Fibroblast of peridontal ligament (primary cell): ENCODE measurements at regions not wholly inside any gene's neighbourhood (a gene's known extent, or its start where the extent isn't known, plus 50 kb on each side); places are given as distances from the start of the nearest gene placed in this dataset.
"Not testable (repeated sequence)": the region's sequence is repeated elsewhere in the genome, so short reads cannot be mapped to it uniquely, and the experiment has no call there.

Experiments
- DNase-seq: peaks from one replicate; pipeline ENCODE4 v3.0.0-alpha.2; 2010; ENCODE audit errors: extremely low read depth

DNA sequence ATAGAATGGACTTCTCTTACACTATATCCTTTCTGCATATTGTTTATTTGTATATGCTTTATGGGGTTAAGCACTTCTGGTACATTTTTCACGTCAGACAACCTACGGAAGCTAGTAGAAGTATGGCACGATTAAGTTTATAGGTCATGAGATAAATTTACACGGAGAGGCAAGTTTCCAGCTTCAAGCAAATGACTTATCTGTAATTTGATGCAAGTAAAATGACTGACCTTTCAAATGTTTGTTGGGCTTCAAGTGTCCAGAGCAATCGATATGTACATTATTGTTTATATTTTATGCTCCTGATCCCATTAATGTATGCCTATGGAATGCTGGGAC, 97.5 kb upstream of the EFEMP1 start:
- DNase-seq = no peak

DNA sequence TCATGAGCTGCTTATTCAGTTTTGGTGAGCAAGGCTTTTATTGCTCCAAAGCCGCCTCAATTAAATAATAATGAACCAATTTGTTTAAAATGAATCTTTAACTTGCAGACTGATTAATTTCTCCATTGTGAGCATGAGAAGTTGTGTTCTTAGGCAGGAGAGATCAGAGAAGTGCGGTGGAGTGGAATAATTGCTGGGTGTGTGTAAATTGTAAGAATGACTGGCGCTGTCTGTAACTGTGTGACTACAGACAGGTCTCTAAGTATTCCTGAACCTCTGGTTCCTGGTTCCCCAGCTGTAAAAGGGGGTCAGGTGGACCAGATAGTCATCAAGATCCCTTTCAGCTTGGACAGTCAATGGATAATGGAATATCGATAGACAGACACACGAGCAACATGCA, 98.0 kb upstream of the EFEMP1 start:
- no peak for DNase-seq

DNA sequence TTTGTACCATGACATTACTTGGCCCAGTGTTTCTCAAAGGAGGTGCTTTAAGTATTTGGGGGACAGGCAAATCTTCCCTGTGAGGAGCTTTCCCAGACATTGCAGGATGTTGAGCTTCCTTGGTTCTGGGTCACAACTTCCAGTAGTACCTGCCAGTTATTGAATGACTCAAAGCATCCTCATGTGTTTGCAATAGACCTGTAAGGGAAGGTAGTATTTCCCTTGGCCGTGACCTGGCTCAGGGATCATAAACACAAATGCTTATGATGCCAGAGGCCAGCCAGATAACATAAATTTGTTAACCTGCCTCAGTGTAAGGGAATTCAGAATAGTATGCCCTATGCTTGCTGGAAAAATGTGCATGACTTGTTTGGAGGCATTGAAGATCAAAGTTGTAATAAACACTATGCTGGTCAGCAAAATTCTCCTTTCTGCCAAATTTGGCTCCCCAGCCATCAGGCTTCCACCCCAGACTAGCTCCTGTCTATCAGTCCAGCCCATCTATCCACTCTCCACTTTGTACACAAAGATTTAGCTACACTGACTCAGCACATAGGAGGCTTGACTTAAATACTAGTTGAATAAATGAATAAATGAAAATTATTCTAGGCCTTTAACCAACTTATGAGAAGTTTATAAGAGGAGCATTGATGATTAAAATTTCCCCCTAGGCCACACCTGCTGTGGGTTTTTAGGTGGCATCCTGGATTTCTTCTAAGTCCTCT, 102.0 kb upstream of the EFEMP1 start:
- no peak for DNase-seq

DNA sequence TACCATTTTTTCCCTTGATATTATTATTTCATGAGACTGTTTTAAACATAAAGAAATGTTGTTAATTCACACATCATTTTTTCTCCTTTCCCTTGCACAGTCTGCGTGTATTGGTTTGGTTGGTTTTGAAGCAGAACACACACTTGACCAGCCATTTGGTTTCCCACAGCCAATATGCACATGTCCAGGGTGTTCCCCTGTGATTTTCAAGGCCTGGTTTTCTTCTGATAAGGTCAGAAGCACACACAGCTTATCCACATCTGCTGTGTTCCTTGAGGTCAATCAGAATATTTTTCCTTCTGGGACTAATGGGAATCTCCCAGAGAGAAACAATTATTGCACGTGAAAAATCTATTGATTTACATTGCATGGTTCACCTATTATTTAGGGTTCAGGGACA, 103.2 kb upstream of the EFEMP1 start:
- DNase-seq = no peak

DNA sequence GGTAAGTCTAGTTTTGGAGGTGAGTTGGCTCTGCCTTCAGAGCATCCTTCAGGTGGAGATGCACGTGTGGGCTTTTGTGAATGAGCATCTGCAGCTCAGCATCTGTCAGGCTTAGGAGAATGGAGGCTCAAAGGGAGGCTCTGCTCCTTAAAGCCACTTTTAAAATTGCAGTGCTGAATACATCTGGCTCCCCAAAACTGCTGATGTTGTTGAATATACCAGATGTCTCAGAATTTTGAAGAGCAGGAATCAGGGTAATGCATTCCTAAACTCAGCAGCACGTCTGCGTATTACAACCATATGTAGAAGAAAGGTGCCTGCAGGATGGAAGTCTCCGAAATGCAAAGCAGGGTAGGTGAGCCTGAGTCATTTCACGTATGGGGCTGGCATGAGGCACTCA, 106.5 kb upstream of the EFEMP1 start:
- no peak for DNase-seq

DNA sequence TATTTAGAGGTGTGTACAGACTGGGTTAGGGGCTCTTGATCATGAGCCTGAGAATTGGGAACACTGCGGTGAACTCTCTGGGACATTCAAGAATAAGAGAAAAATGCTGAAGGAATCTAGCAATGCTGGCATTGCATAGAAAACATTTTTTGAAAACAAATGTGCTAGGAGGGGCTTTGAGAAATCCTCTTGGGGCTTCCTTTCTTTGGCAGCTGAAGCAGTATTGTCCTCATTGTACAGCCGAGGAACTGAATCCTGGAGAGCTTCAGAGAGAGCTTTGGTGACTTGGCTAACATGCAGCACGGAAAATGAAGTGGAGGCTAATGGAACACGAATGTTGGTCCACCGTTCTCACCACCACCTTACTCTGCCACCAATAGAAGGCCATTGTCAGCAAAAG, 107.3 kb upstream of the EFEMP1 start:
- DNase-seq = no peak

DNA sequence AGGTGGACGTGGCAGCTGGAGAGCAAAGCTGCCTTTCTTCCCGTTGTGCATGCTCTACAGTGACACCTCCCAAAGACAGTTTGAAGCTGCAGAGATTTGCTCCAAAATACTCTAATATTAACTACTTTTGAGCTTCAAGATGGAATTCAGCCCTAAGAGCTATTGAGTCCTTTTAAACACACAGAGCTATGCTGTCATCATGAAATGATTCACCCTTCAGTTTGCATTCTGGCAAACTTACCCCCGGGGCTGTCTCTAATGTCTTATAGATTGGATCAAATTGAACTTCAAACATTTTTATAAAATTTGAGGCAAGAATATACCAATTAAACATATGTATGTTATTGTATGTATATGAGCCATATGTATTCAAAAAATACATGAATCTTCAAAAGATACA, 110.7 kb upstream of the EFEMP1 start:
- no peak for DNase-seq

DNA sequence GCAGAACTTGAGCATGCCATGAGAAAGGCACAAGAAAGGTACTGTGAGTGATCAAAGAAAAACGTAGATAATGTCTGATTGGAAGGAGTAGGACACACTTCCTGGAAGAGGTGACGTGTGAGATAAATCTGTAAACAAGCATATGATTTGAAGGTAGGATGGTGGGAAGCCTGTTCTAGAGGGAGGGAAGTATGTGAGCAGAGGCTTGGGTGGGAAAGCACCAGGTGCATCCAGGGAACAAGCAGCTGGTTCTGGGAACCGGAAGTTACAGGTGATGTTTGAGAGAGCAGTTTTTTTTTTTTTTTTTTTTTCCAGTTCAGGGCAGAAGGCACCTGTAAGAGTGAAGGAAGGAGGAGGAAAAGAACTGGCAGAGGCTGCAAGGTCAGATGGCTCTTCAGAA, 116.6 kb upstream of the EFEMP1 start:
- no peak for DNase-seq

DNA sequence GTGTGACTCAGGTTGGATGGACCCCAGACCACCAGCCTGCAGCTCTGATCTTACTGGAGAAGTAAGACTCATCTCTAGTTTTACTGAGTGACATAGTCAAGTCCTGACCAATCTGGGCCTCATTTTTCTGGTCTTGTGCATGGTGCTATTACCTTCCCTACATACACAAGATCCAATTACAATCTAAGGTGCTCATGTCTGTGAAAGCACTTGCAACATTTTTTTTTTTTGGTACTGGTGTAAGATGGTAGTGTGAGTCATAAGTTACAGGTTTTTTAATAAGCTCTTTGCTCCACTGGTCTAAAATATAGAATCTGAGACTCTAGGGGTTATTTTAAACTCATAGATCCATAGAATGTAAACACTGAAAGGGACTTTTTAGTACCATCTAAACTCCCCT, 117.3 kb upstream of the EFEMP1 start:
- no peak for DNase-seq

DNA sequence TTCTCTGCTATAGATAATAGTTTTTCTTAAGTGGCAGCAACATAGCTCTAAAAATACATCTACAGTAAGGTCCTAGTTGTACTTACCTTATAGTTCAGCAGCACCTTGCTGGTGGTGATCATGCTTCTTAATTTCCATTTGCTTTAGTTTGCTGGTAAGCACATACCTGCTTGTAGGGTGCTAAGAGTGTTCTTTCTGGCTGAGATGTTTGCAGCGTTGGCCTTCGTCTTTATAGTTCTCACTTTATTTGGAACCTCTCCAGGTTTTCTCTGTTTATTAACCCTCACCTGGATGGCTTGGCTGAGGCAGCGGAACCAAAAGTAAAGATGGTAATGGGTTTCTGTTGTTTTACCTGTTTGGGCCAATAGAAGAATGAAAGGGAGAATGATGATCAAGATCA, 123.6 kb upstream of the EFEMP1 start:
- no peak for DNase-seq

DNA sequence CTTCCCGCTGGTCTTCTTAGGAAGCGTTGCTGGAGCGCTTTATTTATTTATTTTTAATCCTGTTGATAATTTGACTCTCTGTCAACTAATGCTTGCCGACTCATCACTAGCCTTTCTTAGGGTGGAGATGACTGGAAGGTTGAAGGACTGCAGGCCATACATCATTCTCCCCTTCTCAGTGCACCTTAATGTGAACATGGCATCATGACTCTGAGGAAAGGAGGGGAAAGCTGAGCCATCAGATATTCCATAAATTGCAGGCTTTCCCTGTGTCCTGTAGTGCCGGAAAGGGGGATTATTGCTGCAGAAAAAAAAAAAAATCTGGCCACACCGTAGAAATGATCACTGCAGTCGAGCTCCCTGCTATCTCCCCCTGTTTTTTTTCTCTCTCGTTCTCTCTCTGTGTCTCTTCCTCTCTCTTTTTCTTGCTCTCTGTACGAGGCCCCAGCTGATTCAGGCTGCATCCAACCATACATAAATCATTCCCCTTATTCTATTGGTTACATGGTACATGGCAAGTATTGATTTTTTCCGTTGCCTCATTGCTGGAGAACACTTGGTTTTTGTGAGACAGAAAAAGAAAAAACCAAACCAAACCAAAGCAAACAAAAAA, 125.8 kb upstream of the EFEMP1 start:
- no peak for DNase-seq

DNA sequence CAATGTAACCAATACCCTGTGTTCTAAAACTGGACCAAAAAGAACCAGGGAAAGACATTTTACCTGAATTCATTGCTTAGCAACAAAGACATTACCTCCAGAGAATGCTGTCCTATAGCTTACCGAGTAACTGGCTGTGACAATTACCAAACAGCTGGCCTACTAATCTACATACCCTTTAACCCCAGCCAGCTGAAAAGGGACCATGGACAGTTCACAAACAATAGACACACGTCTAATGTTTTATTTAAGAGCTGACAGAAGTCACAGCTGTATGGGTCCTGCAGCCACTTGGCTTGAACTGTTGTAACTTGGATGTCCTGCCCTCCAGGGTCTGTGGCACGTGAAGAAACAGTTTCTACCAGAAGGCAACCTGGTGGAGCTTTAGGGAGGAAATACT, 130.1 kb upstream of the EFEMP1 start:
- no peak for DNase-seq

DNA sequence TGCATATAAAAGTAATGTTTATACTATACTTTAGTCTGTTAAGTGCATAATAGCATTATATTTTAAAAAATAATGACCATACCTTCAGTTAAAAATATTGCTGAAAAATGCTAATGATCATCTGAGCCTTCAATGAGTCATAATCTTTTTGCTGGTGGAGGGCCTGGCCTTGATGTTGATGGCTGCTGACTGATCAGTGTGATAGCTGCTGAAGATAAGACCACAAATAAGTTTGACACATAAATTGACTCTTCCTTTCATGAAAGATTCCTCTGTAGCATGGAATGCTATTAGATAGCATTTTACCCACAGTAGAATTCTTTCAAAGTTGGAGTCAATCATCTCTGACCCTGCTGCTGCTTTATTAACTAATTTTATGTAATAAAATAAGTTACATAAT, 128.4 kb upstream of the CCDC85A start:
- DNase-seq = no peak

DNA sequence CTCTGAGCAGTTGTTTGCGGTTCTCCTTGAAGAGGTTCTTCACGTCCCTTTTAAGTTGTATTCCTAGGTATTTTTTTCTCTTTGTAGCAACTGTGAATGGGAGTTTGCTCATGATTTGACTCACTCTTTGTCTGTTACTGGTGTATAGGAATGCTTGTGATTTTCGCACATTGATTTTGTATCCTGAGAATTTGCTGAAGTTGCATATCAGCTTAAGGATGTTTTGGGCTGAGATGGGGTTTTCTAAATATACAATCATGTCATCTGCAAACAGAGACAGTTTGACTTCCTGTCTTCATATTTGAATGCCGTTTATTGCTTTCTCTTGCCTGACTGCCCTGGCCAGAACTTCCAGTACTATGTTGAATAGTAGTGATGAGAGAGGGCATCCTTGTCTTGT, 122.5 kb upstream of the CCDC85A start:
- not testable (repeated sequence) for DNase-seq

DNA sequence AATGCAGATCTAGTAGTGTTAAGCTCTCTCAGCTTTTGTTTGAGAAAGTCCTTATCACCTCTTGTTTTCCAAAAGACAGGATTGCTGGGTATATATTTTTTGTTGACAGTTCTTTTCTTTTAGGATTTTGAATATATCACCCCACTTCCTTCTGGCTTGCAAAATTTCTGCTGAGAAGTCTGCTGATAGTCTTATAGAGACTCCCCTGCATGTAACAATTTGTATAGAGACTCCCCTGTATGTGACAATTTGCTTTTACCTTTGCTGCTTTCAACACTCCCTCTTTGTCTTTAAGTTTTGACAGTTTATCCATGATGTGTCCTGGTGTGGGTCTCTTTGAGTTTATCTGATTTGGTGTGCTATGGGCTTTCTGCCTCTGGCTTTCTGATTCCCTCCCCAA, 115.0 kb upstream of the CCDC85A start:
- no peak for DNase-seq

DNA sequence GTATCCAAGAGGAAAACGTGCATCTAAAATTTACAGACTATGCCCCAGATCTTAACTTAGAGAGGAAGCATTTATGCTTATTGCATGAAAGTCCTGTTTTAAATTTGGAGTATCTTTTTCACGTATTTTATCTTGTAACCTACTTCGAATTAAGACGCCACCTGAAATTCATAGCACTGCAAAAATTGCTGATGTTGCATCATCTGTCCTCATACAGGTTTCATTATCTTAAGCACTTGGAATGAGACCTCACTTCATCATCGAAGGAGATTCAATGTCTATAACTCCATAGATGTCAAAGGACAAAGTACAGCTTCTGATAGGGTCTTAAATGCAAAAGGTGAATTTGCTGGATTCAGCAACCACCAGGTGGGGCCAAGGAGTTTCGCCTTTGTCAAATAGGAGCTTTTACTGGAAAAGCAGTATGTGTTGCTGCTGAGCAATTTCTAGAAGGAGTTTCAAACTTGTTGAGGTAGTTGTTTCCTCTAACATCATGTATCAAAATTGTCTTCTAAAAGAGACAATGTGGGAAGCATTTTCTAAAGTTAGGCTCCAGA, 106.4 kb upstream of the CCDC85A start:
- DNase-seq = no peak

DNA sequence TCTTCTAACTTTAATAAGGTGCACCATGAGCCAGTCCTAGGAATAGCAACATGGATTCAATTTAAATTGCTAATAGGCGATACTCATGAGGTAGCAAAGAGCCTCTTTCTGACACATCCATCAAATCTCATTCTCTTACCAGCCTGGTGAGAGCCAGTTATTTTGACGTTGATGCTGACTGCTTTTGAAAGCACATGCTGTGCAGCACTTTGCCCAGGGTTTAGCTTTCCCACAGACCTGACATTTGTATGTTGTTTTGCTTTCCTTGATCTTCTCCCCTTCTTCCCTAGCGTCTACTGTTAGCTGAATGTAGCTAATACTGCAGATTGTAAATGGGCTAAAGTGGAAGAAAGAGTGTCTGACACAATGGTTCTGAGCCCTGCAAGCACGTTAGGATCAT, 101.1 kb upstream of the CCDC85A start:
- DNase-seq = no peak

DNA sequence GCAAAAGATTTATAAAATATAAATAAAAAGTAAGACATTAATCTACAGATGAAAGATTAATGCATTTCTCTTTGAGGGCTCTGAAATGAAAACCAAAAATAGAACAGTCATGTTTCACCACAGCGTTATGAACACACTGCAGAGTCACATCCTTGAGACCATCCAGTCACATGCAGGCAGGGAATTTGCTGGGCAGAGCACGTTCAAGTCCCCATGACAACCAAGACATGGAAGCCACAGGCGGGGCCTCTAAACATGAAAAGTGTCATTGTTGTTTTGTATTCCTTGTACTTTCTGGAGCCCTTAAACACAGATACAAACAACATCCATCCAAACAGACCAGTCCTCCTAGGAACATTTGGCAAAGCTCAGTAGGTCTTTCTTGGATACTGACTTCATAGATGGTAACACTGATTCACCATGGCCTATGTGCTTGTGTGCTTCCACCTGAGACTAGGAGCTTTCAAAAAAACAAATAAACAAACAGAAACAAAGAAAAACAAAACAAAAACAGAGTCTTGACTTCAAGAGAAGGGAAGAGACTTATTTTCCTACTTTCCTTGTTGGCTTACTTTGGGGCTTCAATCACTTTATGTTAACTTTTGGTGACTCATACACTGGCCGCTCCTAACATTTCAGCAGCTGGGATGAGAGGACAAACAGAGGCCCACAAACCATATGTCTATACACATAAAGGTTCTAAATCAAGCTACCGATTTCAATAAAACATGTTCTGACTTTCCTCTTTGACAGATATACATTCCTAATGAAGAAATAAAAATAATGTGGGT, 99.5 kb upstream of the CCDC85A start:
- no peak for DNase-seq

DNA sequence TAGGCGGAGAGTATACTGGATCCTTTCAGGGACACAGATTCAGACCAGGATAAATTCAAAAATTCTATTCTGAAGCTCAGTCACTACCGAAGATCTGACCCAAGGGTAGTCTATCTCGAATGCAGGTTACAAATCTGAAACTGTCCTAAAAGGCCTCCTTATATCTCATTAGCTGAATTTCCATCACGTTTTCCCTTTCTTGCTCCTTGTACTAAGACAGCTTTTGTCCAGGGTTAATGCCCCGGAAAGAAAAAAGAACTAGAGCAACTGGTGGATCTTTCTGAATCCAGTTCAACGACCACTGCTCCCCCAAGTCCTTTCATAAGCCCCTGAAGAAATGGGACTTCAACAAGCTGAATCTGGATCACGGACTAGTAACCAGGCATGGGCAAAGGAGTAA, 97.5 kb upstream of the CCDC85A start:
- no peak for DNase-seq

DNA sequence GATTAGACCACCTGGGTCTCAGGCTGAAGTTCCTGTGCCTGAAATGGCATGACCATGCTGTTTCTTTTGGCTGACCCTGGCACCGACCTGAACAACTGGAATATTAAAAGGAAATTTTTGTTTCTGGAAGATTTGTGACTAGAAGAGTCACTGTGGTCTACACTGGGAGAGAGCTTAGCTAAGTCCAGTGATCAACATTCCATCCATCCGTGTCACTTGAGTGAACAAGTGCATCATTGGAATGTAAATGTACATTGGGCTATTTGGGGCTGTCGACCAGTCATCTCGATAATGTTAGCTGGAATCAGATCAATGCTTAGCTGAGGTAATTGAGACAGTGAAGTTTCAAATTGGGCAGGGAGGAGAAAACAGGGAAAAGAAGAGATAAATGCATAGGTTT, 95.4 kb upstream of the CCDC85A start:
- no peak for DNase-seq

DNA sequence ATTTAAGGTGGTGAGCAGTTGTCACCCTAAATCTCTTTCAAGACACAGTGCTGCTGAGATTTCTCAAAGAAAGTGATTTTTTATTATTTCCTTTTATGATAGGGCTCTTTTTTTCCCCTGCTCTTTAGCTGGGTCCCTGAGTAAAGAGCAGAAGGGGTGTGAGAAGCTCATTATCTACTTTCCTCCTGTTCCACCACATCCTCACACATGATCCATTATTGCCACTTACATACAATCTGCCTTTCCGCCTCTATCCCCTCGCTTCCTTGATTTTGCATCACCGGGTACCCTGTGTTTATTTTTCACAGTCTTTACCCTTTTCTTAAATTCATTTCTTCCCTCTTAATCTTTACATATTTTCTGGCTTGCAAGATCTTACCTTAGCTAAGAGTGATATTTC, 93.9 kb upstream of the CCDC85A start:
- DNase-seq = no peak

DNA sequence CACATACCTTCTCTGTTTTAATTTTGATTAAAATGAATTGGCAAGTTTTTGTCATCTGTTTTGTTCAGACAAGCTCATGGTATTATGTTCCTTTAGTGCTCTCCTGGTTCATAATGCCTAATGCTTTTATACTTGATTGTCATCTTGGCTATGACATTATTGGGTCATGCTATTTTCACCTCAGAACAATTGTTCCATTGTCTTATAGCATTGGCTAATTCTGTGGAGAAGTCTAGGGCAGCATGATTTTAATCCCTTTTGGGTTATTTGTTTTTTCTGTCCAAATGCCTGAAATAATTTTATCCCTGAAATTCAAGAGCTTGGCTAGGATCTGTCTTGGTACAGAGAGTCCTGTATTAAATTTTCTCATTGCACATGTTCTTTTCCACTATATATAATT, 83.8 kb upstream of the CCDC85A start:
- no peak for DNase-seq

DNA sequence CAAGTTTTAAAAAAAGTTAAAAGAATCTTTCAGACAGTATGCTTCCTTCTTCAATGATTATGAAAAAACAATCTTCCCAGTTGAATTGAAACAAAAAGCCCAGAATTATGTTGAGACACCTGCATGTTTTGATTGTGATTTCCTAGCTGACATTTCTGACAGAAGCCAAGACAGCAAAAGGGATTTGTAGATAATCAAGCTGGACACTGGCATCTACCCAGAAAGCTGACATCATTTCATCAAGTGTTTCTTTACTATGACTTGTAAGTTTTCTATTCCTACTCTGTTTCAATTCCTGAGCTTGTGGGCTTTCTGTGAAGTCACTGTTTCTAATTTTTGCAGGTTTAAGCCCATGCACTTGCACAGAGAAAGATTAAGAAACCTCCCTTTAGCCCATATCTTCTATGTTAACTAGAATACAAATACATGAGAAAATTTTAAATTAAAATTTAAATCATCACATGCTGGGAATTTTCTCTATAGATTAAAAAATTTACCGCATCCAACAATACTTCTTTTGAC, 82.9 kb upstream of the CCDC85A start:
- no peak for DNase-seq
